H9 (cell line): ENCODE measurements at regions not wholly inside any gene's neighbourhood (a gene's known extent, or its start where the extent isn't known, plus 50 kb on each side); places are given as distances from the start of the nearest gene placed in this dataset.

Experiments
- DNase-seq: peaks from one replicate; pipeline ENCODE4 v3.0.0-alpha.2; 2017
- H2AFZ ChIP-seq: one replicate; pipeline ENCODE4 v1.6.1; 2013; ENCODE audit warnings: mild to moderate bottlenecking, low read length, control low read depth, moderate library complexity
- H2AK5ac ChIP-seq: 2 replicates; pipeline ENCODE4 v1.6.1; 2013; ENCODE audit warnings: low read length, control low read depth, mixed read lengths; ENCODE audit not compliant: insufficient read length
- H2BK120ac ChIP-seq: one replicate; pipeline ENCODE4 v1.6.1; 2013; ENCODE audit warnings: low read depth, mild to moderate bottlenecking, low read length, control low read depth, inconsistent platforms; ENCODE audit not compliant: poor library complexity, severe bottlenecking
- H2BK12ac ChIP-seq: 2 replicates; pipeline ENCODE4 v1.6.1; 2013; ENCODE audit warnings: low read length, control low read depth, mixed read lengths, low read depth; ENCODE audit not compliant: insufficient read length
- H2BK15ac ChIP-seq: 2 replicates; pipeline ENCODE4 v1.6.1; 2013; ENCODE audit warnings: low read depth, low read length, control low read depth
- H2BK20ac ChIP-seq: one replicate; pipeline ENCODE4 v1.6.1; 2013; ENCODE audit warnings: low read depth, mild to moderate bottlenecking, low read length, control low read depth, inconsistent platforms; ENCODE audit not compliant: poor library complexity, severe bottlenecking
- H2BK5ac ChIP-seq: 2 replicates; pipeline ENCODE4 v1.6.1; 2013; ENCODE audit warnings: low read length, control low read depth, mixed read lengths; ENCODE audit not compliant: insufficient read length
- H3K14ac ChIP-seq: 2 replicates; pipeline ENCODE4 v1.6.1; 2013; ENCODE audit warnings: low read length, control low read depth; ENCODE audit not compliant: insufficient read depth
- H3K18ac ChIP-seq: 2 replicates; pipeline ENCODE4 v1.6.1; 2013; ENCODE audit warnings: low read depth, mild to moderate bottlenecking, mixed read lengths, low read length, control low read depth; ENCODE audit not compliant: insufficient read length
- H3K23ac ChIP-seq: 2 replicates; pipeline ENCODE4 v1.6.1; 2013; ENCODE audit warnings: low read length, control low read depth, mixed read lengths, low read depth; ENCODE audit not compliant: insufficient read length
- H3K23me2 ChIP-seq: 2 replicates; pipeline ENCODE4 v1.6.1; 2013; ENCODE audit warnings: low read depth, mild to moderate bottlenecking, mixed read lengths, low read length, control low read depth; ENCODE audit not compliant: insufficient read length, poor library complexity, severe bottlenecking
- H3K27ac ChIP-seq: 2 replicates; pipeline ENCODE4 v1.5.1; 2013; ENCODE audit warnings: low read length, control low read depth, mixed read lengths, low read depth; ENCODE audit not compliant: insufficient read length
- H3K27me3 ChIP-seq: 2 replicates; pipeline ENCODE4 v1.6.1; 2013; ENCODE audit warnings: low read length, control low read depth, inconsistent platforms; ENCODE audit not compliant: insufficient read depth
- H3K4ac ChIP-seq: 2 replicates; pipeline ENCODE4 v1.6.1; 2013; ENCODE audit warnings: low read depth, mild to moderate bottlenecking, control low read depth, inconsistent platforms, low read length, moderate library complexity
- H3K4me1 ChIP-seq: 2 replicates; pipeline ENCODE4 v1.6.1; 2013; ENCODE audit warnings: low read length, control low read depth, inconsistent platforms; ENCODE audit not compliant: insufficient read depth
- H3K4me2 ChIP-seq: 2 replicates; pipeline ENCODE4 v1.6.1; 2013; ENCODE audit warnings: low read length, control low read depth, mixed read lengths; ENCODE audit not compliant: insufficient read length, insufficient read depth
- H3K56ac ChIP-seq: 2 replicates; pipeline ENCODE4 v1.6.1; 2013; ENCODE audit warnings: low read depth, mild to moderate bottlenecking, mixed read lengths, low read length, control low read depth; ENCODE audit not compliant: insufficient read length
- H3K79me1 ChIP-seq: 2 replicates; pipeline ENCODE4 v1.6.1; 2013; ENCODE audit warnings: low read depth, mild to moderate bottlenecking, moderate library complexity, low read length, control low read depth, inconsistent platforms; ENCODE audit not compliant: insufficient read depth, poor library complexity, severe bottlenecking
- H3K79me2 ChIP-seq: 2 replicates; pipeline ENCODE4 v1.6.1; 2013; ENCODE audit warnings: low read length, control low read depth, inconsistent platforms; ENCODE audit not compliant: insufficient read depth
- H3K9ac ChIP-seq: 2 replicates; pipeline ENCODE4 v1.6.1; 2013; ENCODE audit warnings: low read length, control low read depth, mixed read lengths; ENCODE audit not compliant: insufficient read length; ENCODE audit errors: extremely low read depth
- H3K9me3 ChIP-seq: one replicate; pipeline ENCODE4 v1.6.1; 2013; ENCODE audit warnings: low read depth, low read length, inconsistent platforms; ENCODE audit not compliant: control insufficient read depth
- H3T11ph ChIP-seq: one replicate; pipeline ENCODE4 v1.6.1; 2013; ENCODE audit warnings: mild to moderate bottlenecking, low read length, control low read depth, inconsistent platforms
- H4K20me1 ChIP-seq: one replicate; pipeline ENCODE4 v1.6.1; 2013; ENCODE audit not compliant: control insufficient read depth, insufficient read length, insufficient read depth
- H4K5ac ChIP-seq: 2 replicates; pipeline ENCODE4 v1.6.1; 2013; ENCODE audit warnings: low read depth, mild to moderate bottlenecking, mixed read lengths, low read length, control low read depth; ENCODE audit not compliant: insufficient read length
- H4K8ac ChIP-seq: replicated peaks from 2 replicates; pipeline ENCODE4 v1.6.1; 2013; ENCODE audit warnings: low read length, control low read depth, mixed read lengths, low read depth; ENCODE audit not compliant: insufficient read length
- H4K91ac ChIP-seq: 2 replicates; pipeline ENCODE4 v1.6.1; 2013; ENCODE audit warnings: low read depth, mild to moderate bottlenecking, moderate library complexity, mixed read lengths, low read length, control low read depth; ENCODE audit not compliant: insufficient read length
- H3K27ac Mint-ChIP-seq, 3 experiments: 2 replicates in 2 of 3; 3 replicates in 1 of 3; pipeline ENCODE4 v1.8.0; 2020 to 2021; ENCODE audit warnings: mixed read lengths in 3 of 3, mild to moderate bottlenecking in 1 of 3, moderate library complexity in 1 of 3
- H3K27me3 Mint-ChIP-seq: 2 replicates; pipeline ENCODE4 v1.8.0; 2021; ENCODE audit warnings: low read depth, mild to moderate bottlenecking, moderate library complexity, mixed read lengths
- H3K36me3 Mint-ChIP-seq, 3 experiments: 2 replicates in 2 of 3; 3 replicates in 1 of 3; pipeline ENCODE4 v1.8.0; 2020 to 2021; ENCODE audit warnings: low read depth in 3 of 3, mixed read lengths in 3 of 3; ENCODE audit not compliant: insufficient read depth in 1 of 3
- H3K4me1 Mint-ChIP-seq, 2 experiments: 2 replicates each; pipeline ENCODE4 v1.8.0; 2020; ENCODE audit warnings: mixed read lengths in 2 of 2
- H3K4me3 Mint-ChIP-seq, 2 experiments: 2 replicates in 1 of 2; 3 replicates in 1 of 2; pipeline ENCODE4 v1.8.0; 2020 to 2021; ENCODE audit warnings: mild to moderate bottlenecking in 2 of 2, mixed read lengths in 2 of 2, moderate library complexity in 1 of 2
- H3K9me3 Mint-ChIP-seq, 2 experiments: 2 replicates in 1 of 2; 3 replicates in 1 of 2; pipeline ENCODE4 v1.8.0; 2020; ENCODE audit warnings: mild to moderate bottlenecking in 2 of 2, mixed read lengths in 2 of 2, moderate library complexity in 1 of 2
- WGBS: extraction: QIAGEN DNeasy Blood & Tissue Kit; methylation state at CpG from one replicate; pipeline ENCODE4 v1.1.7; 2013; ENCODE audit warnings: missing lambda C conversion rate, low lambda C conversion rate, mixed read lengths; ENCODE audit not compliant: insufficient read length; ENCODE audit errors: extremely low coverage; 5-methylcytosine and 5-hydroxymethylcytosine counted together
- TF ChIP-seq, protein P1 (sequence below): fragments of 200-600 bp; sonication (generic); conservative IDR thresholded peaks from 3 replicates; pipeline ENCODE4 v1.8.0; 2021; ENCODE audit warnings: antibody characterized with exemption, mild to moderate bottlenecking

DNA sequence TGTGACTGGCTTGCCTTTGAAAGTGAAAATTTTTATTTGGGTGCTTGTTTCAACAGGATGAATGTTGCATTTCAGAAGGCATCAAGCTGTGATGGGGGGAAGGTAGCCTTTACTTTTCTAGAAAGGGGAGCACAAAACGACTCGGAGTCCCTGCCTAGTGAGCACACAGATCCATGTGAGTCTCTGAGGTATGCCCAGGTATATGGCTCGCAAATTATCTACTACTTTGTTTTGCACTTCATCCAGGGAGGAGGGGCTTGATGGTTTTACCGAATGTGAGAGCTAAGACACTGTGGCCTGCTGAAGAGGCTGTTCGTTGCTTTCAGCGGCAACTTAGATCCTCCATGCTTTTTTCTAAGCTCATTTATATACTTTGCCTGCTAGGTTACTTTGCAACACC lies 537.7 kb upstream of the PTBP2 start:
- TF ChIP-seq, protein P1, sequence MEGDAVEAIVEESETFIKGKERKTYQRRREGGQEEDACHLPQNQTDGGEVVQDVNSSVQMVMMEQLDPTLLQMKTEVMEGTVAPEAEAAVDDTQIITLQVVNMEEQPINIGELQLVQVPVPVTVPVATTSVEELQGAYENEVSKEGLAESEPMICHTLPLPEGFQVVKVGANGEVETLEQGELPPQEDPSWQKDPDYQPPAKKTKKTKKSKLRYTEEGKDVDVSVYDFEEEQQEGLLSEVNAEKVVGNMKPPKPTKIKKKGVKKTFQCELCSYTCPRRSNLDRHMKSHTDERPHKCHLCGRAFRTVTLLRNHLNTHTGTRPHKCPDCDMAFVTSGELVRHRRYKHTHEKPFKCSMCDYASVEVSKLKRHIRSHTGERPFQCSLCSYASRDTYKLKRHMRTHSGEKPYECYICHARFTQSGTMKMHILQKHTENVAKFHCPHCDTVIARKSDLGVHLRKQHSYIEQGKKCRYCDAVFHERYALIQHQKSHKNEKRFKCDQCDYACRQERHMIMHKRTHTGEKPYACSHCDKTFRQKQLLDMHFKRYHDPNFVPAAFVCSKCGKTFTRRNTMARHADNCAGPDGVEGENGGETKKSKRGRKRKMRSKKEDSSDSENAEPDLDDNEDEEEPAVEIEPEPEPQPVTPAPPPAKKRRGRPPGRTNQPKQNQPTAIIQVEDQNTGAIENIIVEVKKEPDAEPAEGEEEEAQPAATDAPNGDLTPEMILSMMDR, result no peak
- no peak overlapping the region for H4K8ac ChIP-seq
- no peak overlapping the region for H2BK20ac ChIP-seq
- Mint-ChIP-seq H3K27ac (peak overlapping the region; percentile 11 to 79 (median 46); a peak in 5 of 7 replicates), H3K4me3 (no peak overlapping the region), H3K4me1 (peaks cover 31 to 38% of the 10 kb centered on the region in 2 experiments), H3K9me3 (peaks cover 4 to 5% of the 10 kb centered on the region in 2 experiments; a peak in 2 of 5 replicates), H3K27me3 (no peaks in the 10 kb centered on the region), H3K36me3 (no peaks in the 10 kb centered on the region)
- H4K20me1 ChIP-seq, result no peaks in the 10 kb centered on the region
- no peak overlapping the region for H3K23ac ChIP-seq
- no peak overlapping the region for H2AFZ ChIP-seq
- no peak overlapping the region for H2BK120ac ChIP-seq
- no peak overlapping the region for H4K91ac ChIP-seq
- H3K9me3 ChIP-seq, result no peaks in the 10 kb centered on the region
- no peaks in the 10 kb centered on the region for H3K27me3 ChIP-seq
- no peak overlapping the region for H2BK12ac ChIP-seq
- no peak overlapping the region for H4K5ac ChIP-seq
- no peak overlapping the region for H3T11ph ChIP-seq
- H3K56ac ChIP-seq, result no peak overlapping the region
- no peak for DNase-seq
- no peak overlapping the region for H2BK15ac ChIP-seq
- no peaks in the 10 kb centered on the region for H3K79me2 ChIP-seq
- H2BK5ac ChIP-seq, result no peak overlapping the region
- no peak overlapping the region for H3K4ac ChIP-seq
- H2AK5ac ChIP-seq, result no peak overlapping the region
- H3K14ac ChIP-seq, result no peak overlapping the region; the same call in 1 of the 2 replicates
- no peak overlapping the region for H3K4me2 ChIP-seq
- WGBS, result no CpG with 5 or more reads among the region's 6 CpGs
- no peak overlapping the region for H3K18ac ChIP-seq
- H3K23me2 ChIP-seq, result no peaks in the 10 kb centered on the region
- H3K4me1 ChIP-seq, result peaks cover 4% of the 10 kb centered on the region; the same call in 1 of the 2 replicates
- no peak overlapping the region for H3K27ac ChIP-seq
- no peaks in the 10 kb centered on the region for H3K79me1 ChIP-seq
- H3K9ac ChIP-seq, result no peak overlapping the region
